Loucy (cell line): ENCODE measurements at regions not wholly inside any gene's neighbourhood (a gene's known extent, or its start where the extent isn't known, plus 50 kb on each side); places are given as distances from the start of the nearest gene placed in this dataset.

Experiments used
- H2AFZ ChIP-seq: fragments of 200-600 bp; sonication (generic); 2 replicates; pipeline ENCODE4 v1.6.0; 2016; ENCODE audit warnings: antibody characterized with exemption, mild to moderate bottlenecking, low read length, moderate library complexity
- H3F3A ChIP-seq: fragments of 200-600 bp; 2 replicates; pipeline ENCODE4 v1.6.0; 2016; ENCODE audit warnings: antibody characterized with exemption, low read depth, mild to moderate bottlenecking
- H3K27me3 ChIP-seq: fragments of 200-600 bp; sonication (generic); 2 replicates; pipeline ENCODE4 v1.6.1; 2014; ENCODE audit warnings: low read length, mild to moderate bottlenecking; ENCODE audit not compliant: insufficient read depth, poor library complexity, severe bottlenecking
- H3K36me3 ChIP-seq: fragments of 200-600 bp; sonication (generic); 2 replicates; pipeline ENCODE4 v1.6.1; 2016; ENCODE audit warnings: low read length; ENCODE audit not compliant: insufficient read depth
- H3K4me1 ChIP-seq: fragments of 200-600 bp; sonication (generic); 2 replicates; pipeline ENCODE4 v1.5.1; 2014; ENCODE audit warnings: low read length, mild to moderate bottlenecking; ENCODE audit not compliant: insufficient read depth, poor library complexity, severe bottlenecking
- H3K4me2 ChIP-seq: fragments of 200-600 bp; sonication (generic); 2 replicates; pipeline ENCODE4 v1.6.0; 2014; ENCODE audit warnings: antibody characterized with exemption, low read length, low read depth, mild to moderate bottlenecking; ENCODE audit not compliant: poor library complexity, severe bottlenecking
- H3K4me3 ChIP-seq: fragments of 200-600 bp; sonication (generic); 2 replicates; pipeline ENCODE4 v1.5.1; 2014; ENCODE audit warnings: low read length, mild to moderate bottlenecking, mixed read lengths; ENCODE audit not compliant: poor library complexity, severe bottlenecking
- H3K79me2 ChIP-seq: fragments of 200-600 bp; sonication (generic); 2 replicates; pipeline ENCODE4 v1.6.1; 2014; ENCODE audit warnings: low read length; ENCODE audit not compliant: insufficient read depth
- H3K9ac ChIP-seq: fragments of 200-600 bp; sonication (generic); 2 replicates; pipeline ENCODE4 v1.6.0; 2014; ENCODE audit warnings: mild to moderate bottlenecking, low read depth, low read length, moderate library complexity; ENCODE audit not compliant: poor library complexity, severe bottlenecking
- H3K9me2 ChIP-seq: fragments of 200-600 bp; sonication (generic); replicated peaks from 2 replicates; pipeline ENCODE4 v1.6.1; 2016; ENCODE audit warnings: low read depth, low read length, mixed read lengths
- H3K9me3 ChIP-seq: fragments of 200-600 bp; sonication (generic); 2 replicates; pipeline ENCODE4 v1.6.1; 2014; ENCODE audit warnings: mild to moderate bottlenecking, antibody characterized with exemption, low read length, low read depth; ENCODE audit not compliant: insufficient read depth
- H4K20me1 ChIP-seq: fragments of 200-600 bp; sonication (generic); 2 replicates; pipeline ENCODE4 v1.6.0; 2014; ENCODE audit warnings: antibody characterized with exemption, low read length, mild to moderate bottlenecking; ENCODE audit not compliant: insufficient read depth, poor library complexity, severe bottlenecking
- EZH2phosphoT487 ChIP-seq: fragments of 200-600 bp; IDR thresholded peaks from 2 replicates; pipeline ENCODE4 v1.6.1; 2018; ENCODE audit warnings: antibody characterized with exemption, mild to moderate bottlenecking, moderate library complexity, borderline replicate concordance
- TF ChIP-seq, protein P1 (sequence below): fragments of 200-600 bp; sonication (generic); conservative IDR thresholded peaks from 2 replicates; pipeline ENCODE4 v1.5.1; 2014; ENCODE audit warnings: mild to moderate bottlenecking, antibody characterized with exemption, low read length

DNA sequence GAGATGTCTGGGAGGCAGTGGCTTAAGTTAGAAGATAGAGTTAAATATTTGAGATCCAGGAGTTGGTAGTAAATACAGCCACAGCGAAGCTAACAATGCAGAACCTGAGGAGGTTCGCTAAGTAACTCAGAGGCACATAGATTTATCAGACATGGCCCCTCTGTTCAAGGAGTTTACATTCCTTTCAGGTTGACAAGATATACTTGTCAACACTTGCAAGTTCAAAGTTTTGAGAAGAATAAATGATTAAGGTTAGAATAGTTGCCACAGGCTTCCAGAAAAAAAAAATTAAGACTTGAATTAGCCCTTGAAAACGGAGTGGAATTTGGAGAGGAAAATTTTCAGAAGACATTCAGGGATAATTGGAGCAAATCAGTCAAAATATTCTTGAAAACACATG is 658.3 kb upstream of the WWC1 start:
- no peaks in the 10 kb centered on the region for H3K27me3 ChIP-seq

DNA sequence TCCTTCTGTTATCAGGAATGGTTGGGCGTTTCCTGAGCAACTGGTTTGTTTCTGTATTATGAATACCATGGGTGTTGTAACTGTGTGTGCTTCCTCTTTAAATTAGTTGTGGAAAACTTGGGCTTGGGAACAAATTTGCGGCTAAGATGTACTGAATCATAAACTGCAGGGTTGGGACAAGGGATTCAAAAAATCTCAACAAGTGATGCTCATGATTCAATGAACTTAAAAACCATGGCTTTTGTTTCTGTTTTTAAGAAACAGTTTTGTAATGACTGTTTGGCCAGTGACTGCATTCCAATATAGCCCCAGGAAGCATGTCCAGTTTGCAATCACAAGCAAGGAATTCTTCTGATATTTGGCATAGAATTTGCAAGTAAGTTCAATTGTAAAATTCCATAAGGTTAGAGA is 657.5 kb upstream of the WWC1 start:
- no peak overlapping the region for H3K4me2 ChIP-seq
- H3K4me3 ChIP-seq: no peak overlapping the region
- H3K9ac ChIP-seq: no peak overlapping the region
- no peaks in the 10 kb centered on the region for H3K27me3 ChIP-seq
- no peaks in the 10 kb centered on the region for H3K4me1 ChIP-seq
- H4K20me1 ChIP-seq: no peaks in the 10 kb centered on the region
- no peaks in the 10 kb centered on the region for H3K9me3 ChIP-seq
- H2AFZ ChIP-seq: no peak overlapping the region
- H3F3A ChIP-seq: no peaks in the 10 kb centered on the region
- TF ChIP-seq EZH2phosphoT487: no peak
- TF ChIP-seq, protein P1, sequence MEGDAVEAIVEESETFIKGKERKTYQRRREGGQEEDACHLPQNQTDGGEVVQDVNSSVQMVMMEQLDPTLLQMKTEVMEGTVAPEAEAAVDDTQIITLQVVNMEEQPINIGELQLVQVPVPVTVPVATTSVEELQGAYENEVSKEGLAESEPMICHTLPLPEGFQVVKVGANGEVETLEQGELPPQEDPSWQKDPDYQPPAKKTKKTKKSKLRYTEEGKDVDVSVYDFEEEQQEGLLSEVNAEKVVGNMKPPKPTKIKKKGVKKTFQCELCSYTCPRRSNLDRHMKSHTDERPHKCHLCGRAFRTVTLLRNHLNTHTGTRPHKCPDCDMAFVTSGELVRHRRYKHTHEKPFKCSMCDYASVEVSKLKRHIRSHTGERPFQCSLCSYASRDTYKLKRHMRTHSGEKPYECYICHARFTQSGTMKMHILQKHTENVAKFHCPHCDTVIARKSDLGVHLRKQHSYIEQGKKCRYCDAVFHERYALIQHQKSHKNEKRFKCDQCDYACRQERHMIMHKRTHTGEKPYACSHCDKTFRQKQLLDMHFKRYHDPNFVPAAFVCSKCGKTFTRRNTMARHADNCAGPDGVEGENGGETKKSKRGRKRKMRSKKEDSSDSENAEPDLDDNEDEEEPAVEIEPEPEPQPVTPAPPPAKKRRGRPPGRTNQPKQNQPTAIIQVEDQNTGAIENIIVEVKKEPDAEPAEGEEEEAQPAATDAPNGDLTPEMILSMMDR: no peak
- H3K36me3 ChIP-seq: no peaks in the 10 kb centered on the region
- H3K79me2 ChIP-seq: no peaks in the 10 kb centered on the region
- H3K9me2 ChIP-seq: no peaks in the 10 kb centered on the region

More for the DNA sequence above, 658.3 kb upstream of the WWC1 start:
- TF ChIP-seq, protein P1: no peak
- TF ChIP-seq EZH2phosphoT487: no peak
- Histone ChIP-seq H2AFZ (no peak overlapping the region), H3K4me1 (no peaks in the 10 kb centered on the region), H3K4me3 (no peak overlapping the region), H3K79me2 (no peaks in the 10 kb centered on the region), H4K20me1 (no peaks in the 10 kb centered on the region), H3F3A (no peaks in the 10 kb centered on the region), H3K36me3 (no peaks in the 10 kb centered on the region), H3K4me2 (no peak overlapping the region), H3K9me3 (no peaks in the 10 kb centered on the region), H3K9me2 (no peaks in the 10 kb centered on the region), H3K9ac (no peak overlapping the region)

DNA sequence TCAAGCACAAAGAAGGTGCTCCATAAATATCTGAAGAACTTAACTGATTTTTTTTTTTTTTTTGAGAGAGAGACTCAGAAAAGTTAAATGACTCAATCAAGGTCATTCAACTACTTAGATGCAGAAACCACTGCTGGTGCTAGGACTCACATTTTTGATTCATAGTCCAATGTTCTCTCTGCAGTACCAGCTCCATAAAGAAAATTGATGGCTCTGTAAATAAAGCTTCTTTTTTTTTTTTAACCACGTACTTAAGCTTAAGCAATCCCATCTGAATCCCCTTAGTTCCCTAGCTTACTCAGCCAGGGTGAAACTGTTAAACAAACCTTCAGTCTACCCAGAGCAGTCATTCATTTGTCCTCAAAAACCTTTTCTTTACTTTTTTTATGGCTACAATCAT is 657.0 kb upstream of the WWC1 start:
- no peaks in the 10 kb centered on the region for H3K27me3 ChIP-seq
- no peaks in the 10 kb centered on the region for H3K4me1 ChIP-seq
- no peak overlapping the region for H3K4me3 ChIP-seq
- TF ChIP-seq, protein P1: no peak
- TF ChIP-seq EZH2phosphoT487: no peak
- H3K4me2 ChIP-seq: no peak overlapping the region
- no peaks in the 10 kb centered on the region for H3F3A ChIP-seq
- H2AFZ ChIP-seq: no peak overlapping the region
- no peaks in the 10 kb centered on the region for H3K9me3 ChIP-seq
- H3K9ac ChIP-seq: no peak overlapping the region
- H3K9me2 ChIP-seq: no peaks in the 10 kb centered on the region
- H4K20me1 ChIP-seq: no peaks in the 10 kb centered on the region
- no peaks in the 10 kb centered on the region for H3K36me3 ChIP-seq
- H3K79me2 ChIP-seq: no peaks in the 10 kb centered on the region
